ENCODE measurements at regions not wholly inside any gene's neighbourhood (a gene's known extent, or its start where the extent isn't known, plus 50 kb on each side); places are given as distances from the start of the nearest gene placed in this dataset.
A peak's percentile ranks its signal among the peaks of the same experiment; 100 is the strongest.

GRCh38 chr2:216320852-216321251 is 51.4 kb downstream of the MARCHF4 start:
- DNase-seq = no peak

GRCh38 chr2:216319771-216320170 is 52.5 kb downstream of the MARCHF4 start:
- DNase-seq = peak; percentile 39

- no peak for DNase-seq
These were observed 53.8 kb downstream of the MARCHF4 start for GRCh38 chr2:216318521-216318874.

GRCh38 chr2:216317831-216318520 is 54.3 kb downstream of the MARCHF4 start:
- DNase-seq = peak; percentile 32

- DNase-seq = peak; percentile 26
These were observed 55.5 kb downstream of the MARCHF4 start for GRCh38 chr2:216316743-216317142.

- DNase-seq = peak; percentile 85
These were observed 56.3 kb downstream of the MARCHF4 start for GRCh38 chr2:216315802-216316603.

- DNase-seq = no peak
These were observed 59.8 kb downstream of the MARCHF4 start for GRCh38 chr2:216312441-216312840.

GRCh38 chr2:216308576-216308975 is 63.7 kb downstream of the MARCHF4 start:
- DNase-seq = peak; percentile 59

- no peak for DNase-seq
These were observed 64.8 kb downstream of the MARCHF4 start for GRCh38 chr2:216307496-216307895.

- no peak for DNase-seq
These were observed 65.4 kb downstream of the MARCHF4 start for GRCh38 chr2:216306868-216307267.

GRCh38 chr2:216305574-216305973 is 66.7 kb downstream of the MARCHF4 start:
- DNase-seq = no peak

- no peak for DNase-seq
These were observed 69.2 kb downstream of the MARCHF4 start for GRCh38 chr2:216302981-216303676.

- no peak for DNase-seq
These were observed 71.4 kb downstream of the MARCHF4 start for GRCh38 chr2:216300906-216301305.

GRCh38 chr2:216299588-216299987 is 72.7 kb downstream of the MARCHF4 start:
- no peak for DNase-seq

- DNase-seq = no peak
These were observed 73.4 kb downstream of the MARCHF4 start for GRCh38 chr2:216298719-216299495.

GRCh38 chr2:216296856-216297255 is 75.4 kb downstream of the MARCHF4 start:
- DNase-seq = no peak

GRCh38 chr2:216294305-216294704 is 78.0 kb downstream of the MARCHF4 start:
- no peak for DNase-seq

GRCh38 chr2:216293883-216294282 is 78.4 kb downstream of the MARCHF4 start:
- no peak for DNase-seq

- DNase-seq = peak; percentile 50
These were observed 79.4 kb downstream of the MARCHF4 start for GRCh38 chr2:216292886-216293301.

GRCh38 chr2:216292475-216292874 is 79.8 kb downstream of the MARCHF4 start:
- DNase-seq = no peak

- DNase-seq = no peak
These were observed 82.8 kb downstream of the MARCHF4 start for GRCh38 chr2:216289470-216289869.

- DNase-seq = no peak
These were observed 85.0 kb downstream of the MARCHF4 start for GRCh38 chr2:216287251-216287650.

Measured in eye (tissue), 1 donor.